ENCODE measurements at regions not wholly inside any gene's neighbourhood (a gene's known extent, or its start where the extent isn't known, plus 50 kb on each side); places are given as distances from the start of the nearest gene placed in this dataset.
A peak's percentile ranks its signal among the peaks of the same experiment; 100 is the strongest.

DNA sequence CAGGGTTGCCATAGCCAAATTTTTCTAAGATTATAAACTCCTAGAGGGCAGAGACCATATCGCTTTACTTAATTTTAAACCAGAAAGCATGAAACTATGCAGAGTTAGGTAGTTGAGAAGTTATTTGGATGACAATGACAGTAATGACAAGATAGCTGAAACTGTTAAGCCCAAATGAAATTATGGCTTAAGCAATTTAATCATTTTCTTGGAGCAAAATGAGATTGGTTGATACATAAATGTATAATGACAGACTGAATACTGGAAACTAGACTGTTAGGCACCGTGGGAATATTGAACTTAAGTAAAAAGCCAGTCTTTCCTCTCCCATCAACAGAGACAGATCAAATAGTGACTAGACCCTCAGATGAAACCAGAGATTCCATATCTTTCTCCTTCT lies 670.3 kb upstream of the NRSN1 start:
- no peak for DNase-seq
- intact Hi-C loops (cut with DNase I), result no loop called here
- no peak for ATAC-seq

DNA sequence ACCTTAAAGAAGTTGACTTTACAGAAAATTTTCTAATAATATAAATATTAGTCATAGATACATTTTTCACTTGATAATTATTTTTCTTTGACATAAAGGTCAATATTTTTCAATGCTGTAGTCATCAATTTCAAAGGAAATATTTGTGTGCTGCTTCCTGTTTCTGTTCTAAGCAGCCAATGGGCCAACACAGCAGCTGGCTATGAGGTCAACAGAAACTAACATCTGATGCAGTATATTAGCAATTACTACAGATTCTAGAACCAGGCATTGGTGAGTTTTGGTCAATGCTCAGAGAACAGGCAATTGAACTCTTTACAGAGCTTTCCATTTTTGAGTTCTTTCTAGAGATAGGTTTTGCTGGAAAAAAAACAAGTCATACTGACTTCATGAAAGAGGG lies 669.6 kb upstream of the NRSN1 start:
- intact Hi-C loops (cut with DNase I), result no loop called here
- no peak for DNase-seq
- no peak for ATAC-seq

GRCh38 chr6:23457321-23457720 lies 668.7 kb upstream of the NRSN1 start:
- DNase-seq (no peak), ATAC-seq (no peak)
- intact Hi-C loops (cut with DNase I), result no loop called here

DNA sequence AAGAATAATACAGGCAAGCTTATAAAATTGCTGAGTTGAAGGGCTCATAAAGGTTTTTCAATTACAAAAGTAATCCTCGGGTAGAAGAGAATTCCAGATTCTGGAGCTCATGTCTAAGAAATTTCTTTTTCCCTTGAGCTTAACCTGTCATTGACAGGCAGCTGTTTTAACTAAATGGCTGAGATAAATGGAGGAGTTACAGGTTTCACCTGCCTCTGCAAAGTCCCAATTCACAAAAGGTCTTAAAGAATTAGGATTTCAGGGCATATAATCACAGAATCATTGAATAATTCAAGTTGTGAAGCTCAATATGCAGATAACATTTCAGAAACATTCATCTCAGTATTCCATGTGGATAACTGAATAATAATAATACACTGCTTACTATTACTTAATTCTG lies 660.1 kb upstream of the NRSN1 start:
- ATAC-seq, result no peak
- intact Hi-C loops (cut with DNase I), result no loop called here
- DNase-seq, result no peak

DNA sequence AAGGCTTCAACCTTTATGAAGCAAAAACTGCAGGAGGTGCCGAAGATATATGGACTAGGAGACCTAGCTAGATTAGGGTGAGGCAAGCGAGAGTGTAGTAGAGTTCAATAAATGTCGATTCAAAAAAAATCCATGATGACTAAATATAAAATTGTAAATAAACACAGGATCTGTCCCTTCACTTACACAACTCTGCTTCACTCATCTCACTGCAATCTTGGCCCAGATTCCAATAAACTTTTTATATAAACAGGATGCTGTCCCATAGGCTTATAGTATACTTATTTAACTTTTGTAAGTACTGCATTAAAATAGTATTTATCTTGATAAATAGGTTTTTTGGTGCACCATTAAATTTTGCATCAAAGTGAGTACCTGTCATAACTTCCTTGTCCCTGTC lies 648.4 kb upstream of the NRSN1 start:
- ATAC-seq, result no peak
- intact Hi-C loops (cut with DNase I), result loop anchor here in 1 of 2 donors (10.0 kb wide), 1 partner anchor 737 kb away; no protein-coding TSS in a partner anchor

DNA sequence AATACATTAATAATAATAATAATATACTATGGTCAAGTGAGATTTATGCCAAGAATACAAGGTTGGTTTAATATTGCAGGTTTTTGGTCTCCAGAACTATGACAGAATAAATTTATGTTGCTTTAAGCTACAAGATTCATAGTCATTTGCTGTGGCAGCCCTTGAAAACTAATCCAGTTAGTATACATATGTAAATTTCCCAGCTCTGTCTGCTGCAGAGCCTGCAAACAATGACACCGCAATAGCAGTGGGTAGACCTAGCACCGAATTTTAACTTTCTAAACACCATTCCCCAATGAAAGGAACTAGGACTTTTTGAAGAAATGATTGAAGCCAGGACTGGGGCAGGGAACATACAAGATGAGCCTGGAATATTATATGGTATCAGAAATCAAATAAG lies 647.7 kb upstream of the NRSN1 start:
- DNase-seq (no peak), ATAC-seq (no peak)
- intact Hi-C loops (cut with DNase I), result loop anchor here in 1 of 2 donors (10.0 kb wide), 1 partner anchor 736 kb away; no protein-coding TSS in a partner anchor

More for the DNA sequence above, 648.4 kb upstream of the NRSN1 start:
- DNase-seq, result no peak

GRCh38 chr6:23483896-23484295 lies 642.1 kb upstream of the NRSN1 start:
- DNase-seq, result no peak
- ATAC-seq, result no peak
- intact Hi-C loops (cut with DNase I), result no loop called here

- DNase-seq (no peak), ATAC-seq (no peak)
- intact Hi-C loops (cut with DNase I), result no loop called here
Observed at GRCh38 chr6:23494367-23494766, 631.6 kb upstream of the NRSN1 start.

DNA sequence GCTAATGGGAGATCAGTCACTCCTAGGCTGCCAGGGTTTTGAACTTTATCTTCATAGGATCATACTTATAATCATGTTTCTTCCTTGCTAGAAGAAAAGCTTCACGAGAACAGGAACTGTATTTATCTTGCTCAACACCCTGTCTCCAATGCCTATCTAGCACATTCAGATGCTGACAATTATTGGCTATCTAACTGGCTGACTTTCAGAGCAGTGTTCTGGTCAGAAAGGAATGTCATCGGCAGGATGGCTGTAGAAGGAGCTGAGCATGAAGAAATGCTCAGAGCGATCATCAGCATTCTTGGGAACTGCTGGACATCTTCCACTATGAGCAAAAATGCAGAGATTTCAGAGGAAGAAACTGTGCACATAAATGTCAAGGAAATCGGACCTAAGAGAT lies 628.0 kb upstream of the NRSN1 start:
- no peak for DNase-seq
- intact Hi-C loops (cut with DNase I), result no loop called here
- ATAC-seq, result peak; percentile 40 to 84

GRCh38 chr6:23499549-23499948 lies 626.5 kb upstream of the NRSN1 start:
- DNase-seq (no peak), ATAC-seq (no peak)
- intact Hi-C loops (cut with DNase I), result no loop called here

GRCh38 chr6:23503173-23503572 lies 622.8 kb upstream of the NRSN1 start:
- ATAC-seq (no peak), DNase-seq (no peak)
- intact Hi-C loops (cut with DNase I), result no loop called here

- no peak for DNase-seq
- ATAC-seq, result no peak
- intact Hi-C loops (cut with DNase I), result no loop called here
Observed at GRCh38 chr6:23505026-23505425, 621.0 kb upstream of the NRSN1 start.

GRCh38 chr6:23510778-23511510 lies 615.1 kb upstream of the NRSN1 start:
- intact Hi-C loops (cut with DNase I), result no loop called here
- DNase-seq, result no peak
- ATAC-seq, result no peak

- intact Hi-C loops (cut with DNase I), result no loop called here
- DNase-seq (no peak), ATAC-seq (no peak)
Observed at GRCh38 chr6:23511817-23512216, 614.2 kb upstream of the NRSN1 start.

DNA sequence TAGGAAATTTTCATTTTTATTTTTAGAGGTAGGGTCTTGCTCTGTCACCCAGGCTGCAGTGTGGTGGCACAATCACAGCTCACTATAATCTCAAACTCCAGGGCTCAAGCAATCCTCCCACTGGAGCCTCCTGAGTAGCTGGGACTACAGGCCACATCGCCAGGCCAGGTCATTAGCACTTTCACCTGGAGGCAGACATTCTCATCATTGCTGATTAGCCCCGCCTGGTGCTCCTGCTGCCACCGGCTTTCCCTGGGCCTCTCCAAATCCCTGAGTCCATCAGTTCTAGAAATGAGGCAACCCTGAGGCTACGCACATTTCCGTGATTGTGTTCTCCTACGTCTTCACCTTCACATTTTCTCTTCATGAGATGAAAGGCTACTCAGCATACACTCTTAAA lies 607.7 kb upstream of the NRSN1 start:
- DNase-seq (no peak), ATAC-seq (no peak)
- intact Hi-C loops (cut with DNase I), result no loop called here

DNA sequence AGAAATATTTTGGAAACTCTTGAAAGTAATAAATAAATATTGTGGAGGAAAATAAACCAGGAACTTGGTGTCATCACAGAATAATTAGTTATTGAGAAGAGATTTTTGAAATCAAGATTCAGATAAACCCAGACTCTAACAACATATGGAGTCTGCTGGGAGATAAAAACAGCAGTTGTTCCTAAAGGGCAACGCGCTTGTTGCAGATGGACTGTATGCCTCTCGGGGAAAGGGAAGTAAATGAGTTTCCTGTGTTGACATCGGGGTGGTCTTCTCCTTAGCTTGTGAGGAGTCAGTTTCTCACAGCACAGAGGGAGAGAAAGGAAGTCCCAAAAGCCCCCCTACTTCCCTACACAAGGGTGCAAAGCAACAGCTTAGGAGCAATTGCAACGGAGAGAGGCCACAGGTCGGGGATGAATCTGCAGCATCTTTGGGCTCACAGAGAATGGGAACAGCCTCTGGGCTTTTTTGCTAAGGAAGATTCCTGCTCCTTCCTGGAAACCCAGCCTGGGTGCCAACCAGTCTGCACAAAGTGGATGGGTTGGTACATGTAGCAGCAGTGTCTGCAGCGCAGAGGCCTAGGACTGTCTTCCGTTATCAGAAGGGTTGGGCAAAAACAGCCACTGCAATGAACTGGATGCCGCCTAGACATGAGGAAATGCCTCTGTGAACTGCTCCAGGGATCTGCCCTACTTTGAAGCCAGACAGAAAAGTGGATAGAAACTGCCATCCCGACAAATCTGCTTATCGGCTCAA lies 603.0 kb upstream of the NRSN1 start:
- ATAC-seq (no peak), DNase-seq (no peak)
- intact Hi-C loops (cut with DNase I), result no loop called here

DNA sequence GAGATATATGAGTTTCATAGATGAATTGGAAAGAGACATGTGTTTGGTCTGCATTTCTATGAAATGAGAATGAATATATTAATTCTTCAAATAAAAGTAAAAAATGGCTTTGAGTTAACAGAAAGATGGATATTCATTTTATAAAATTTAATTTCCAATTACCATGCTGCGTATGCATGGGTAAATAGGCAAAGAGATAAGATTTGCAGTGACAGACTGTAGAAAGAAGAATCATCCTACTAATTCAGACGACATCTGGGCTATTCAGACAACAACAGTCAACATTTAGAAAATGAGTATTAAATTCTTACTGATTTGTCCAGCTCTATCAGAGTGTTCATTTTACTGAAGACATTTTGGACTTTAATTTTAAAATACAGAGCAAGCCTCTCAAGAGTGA lies 602.2 kb upstream of the NRSN1 start:
- no peak for ATAC-seq
- no peak for DNase-seq
- intact Hi-C loops (cut with DNase I), result no loop called here

GRCh38 chr6:23524548-23524947 lies 601.5 kb upstream of the NRSN1 start:
- no peak for DNase-seq
- ATAC-seq, result no peak
- intact Hi-C loops (cut with DNase I), result no loop called here

DNA sequence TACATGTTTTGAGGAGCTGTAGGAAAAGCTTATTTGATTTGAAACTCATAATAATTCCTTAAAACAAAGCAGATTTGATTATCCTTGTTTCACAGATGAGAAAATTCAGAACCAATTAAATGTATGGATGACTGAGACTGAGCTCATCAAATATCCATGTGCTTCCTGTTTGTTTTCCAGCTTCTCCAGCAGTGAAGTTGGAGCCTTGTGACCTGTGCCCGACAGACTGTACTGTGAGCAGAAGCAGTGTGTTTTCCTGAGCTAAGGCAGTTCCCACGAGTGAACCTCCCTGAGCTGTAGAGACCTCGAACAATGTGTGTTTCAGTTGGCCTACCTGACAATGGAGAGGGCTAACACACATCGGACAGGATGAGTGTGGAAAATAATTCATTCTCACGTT lies 599.5 kb upstream of the NRSN1 start:
- no peak for ATAC-seq
- DNase-seq, result no peak
- intact Hi-C loops (cut with DNase I), result no loop called here

DNA sequence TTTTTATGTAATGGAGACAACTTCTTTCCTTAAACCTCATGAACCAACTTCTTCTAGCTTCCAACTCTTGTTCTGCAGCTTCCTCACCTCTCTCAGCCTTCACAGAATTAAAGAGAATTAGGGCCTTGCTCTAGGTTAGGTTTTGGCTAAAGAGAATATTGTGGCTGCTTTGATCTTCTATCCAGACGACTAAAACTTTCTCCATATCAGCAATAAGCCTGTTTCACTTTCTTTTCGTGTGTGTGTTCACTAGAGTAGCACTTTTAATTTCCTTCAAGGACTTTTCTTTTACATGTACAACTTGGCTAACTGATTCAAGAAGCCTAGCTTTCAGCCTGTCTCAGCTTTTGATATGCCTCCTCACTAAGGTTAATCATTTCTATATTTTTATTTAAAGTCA lies 596.1 kb upstream of the NRSN1 start:
- ATAC-seq (no peak), DNase-seq (no peak)
- intact Hi-C loops (cut with DNase I), result no loop called here

- intact Hi-C loops (cut with DNase I), result no loop called here
- DNase-seq, result no peak
- peak in 1 of 2 donors; percentile 40 for ATAC-seq
Observed at GRCh38 chr6:23531666-23532065, 594.3 kb upstream of the NRSN1 start.
